Skeletal muscle tissue (tissue), 3 donors: ENCODE measurements at regions not wholly inside any gene's neighbourhood (a gene's known extent, or its start where the extent isn't known, plus 50 kb on each side); places are given as distances from the start of the nearest gene placed in this dataset.
"Not testable (repeated sequence)": the region's sequence is repeated elsewhere in the genome, so short reads cannot be mapped to it uniquely, and the experiment has no call there.

Experiments used
- H3K27ac ChIP-seq: one replicate; pipeline ENCODE4 v1.7.0; 2013; ENCODE audit warnings: mild to moderate bottlenecking, low read depth, low read length, inconsistent platforms
- H3K27me3 ChIP-seq, 3 donors: one replicate each; pipeline ENCODE4 v1.7.0; 2013; ENCODE audit warnings: low read length in 3 of 3; ENCODE audit not compliant: control insufficient read depth in 3 of 3, insufficient read depth in 3 of 3
- H3K36me3 ChIP-seq, 3 donors: one replicate each; pipeline ENCODE4 v1.7.0; 2013; ENCODE audit warnings: low read length in 3 of 3; ENCODE audit not compliant: control insufficient read depth in 3 of 3, insufficient read depth in 3 of 3
- H3K4me1 ChIP-seq, 3 donors: one replicate each; pipeline ENCODE4 v1.7.0; 2013; ENCODE audit warnings: low read length in 3 of 3, mild to moderate bottlenecking in 3 of 3; ENCODE audit not compliant: control insufficient read depth in 3 of 3, insufficient read depth in 3 of 3
- H3K4me3 ChIP-seq, 3 donors: one replicate each; pipeline ENCODE4 v1.7.0; 2013; ENCODE audit warnings: low read length in 3 of 3
- H3K9ac ChIP-seq, 3 donors: one replicate each; pipeline ENCODE4 v1.7.0; 2013; ENCODE audit warnings: low read length in 3 of 3, mild to moderate bottlenecking in 3 of 3, moderate library complexity in 2 of 3, low read depth in 1 of 3
- H3K9me3 ChIP-seq, 3 donors: one replicate each; pipeline ENCODE4 v1.7.0; 2013; ENCODE audit warnings: low read length in 3 of 3; ENCODE audit not compliant: control insufficient read depth in 3 of 3
- donor health status: Osteomylitis.

GRCh38 chr15:96487245-96487644 is 156.7 kb downstream of the NR2F2 start:
- H3K36me3 ChIP-seq = no peaks in the 10 kb centered on the region
- H3K9ac ChIP-seq = no peak overlapping the region
- H3K4me1 ChIP-seq = no peaks in the 10 kb centered on the region
- no peak overlapping the region for H3K4me3 ChIP-seq
- H3K27me3 ChIP-seq = peaks cover 2 to 8% (median 6%) of the 10 kb centered on the region in 3 donors
- H3K27ac ChIP-seq = no peak overlapping the region
- no peaks in the 10 kb centered on the region for H3K9me3 ChIP-seq

GRCh38 chr15:96491066-96491699 is 160.7 kb downstream of the NR2F2 start:
- H3K36me3 ChIP-seq, H3K9ac ChIP-seq, H3K27me3 ChIP-seq, H3K27ac ChIP-seq, H3K4me1 ChIP-seq, H3K9me3 ChIP-seq: not testable (repeated sequence)
- peak overlapping the region in 1 of 3 donors; percentile 6 for H3K4me3 ChIP-seq

GRCh38 chr15:96491700-96492644 is 161.5 kb downstream of the NR2F2 start:
- not testable (repeated sequence) for H3K27ac ChIP-seq, H3K9me3 ChIP-seq, H3K4me3 ChIP-seq, H3K9ac ChIP-seq, H3K4me1 ChIP-seq, H3K27me3 ChIP-seq, H3K36me3 ChIP-seq

GRCh38 chr15:96494505-96494904 is 164.0 kb downstream of the NR2F2 start:
- Histone ChIP-seq H3K9ac (no peak overlapping the region), H3K27ac (no peak overlapping the region), H3K9me3 (no peaks in the 10 kb centered on the region), H3K36me3 (no peaks in the 10 kb centered on the region), H3K27me3 (peaks cover 0 to 2% (median 0%) of the 10 kb centered on the region in 3 donors), H3K4me3 (no peak overlapping the region), H3K4me1 (no peaks in the 10 kb centered on the region)

- Histone ChIP-seq H3K36me3 (no peaks in the 10 kb centered on the region), H3K9ac (no peak overlapping the region)
These were observed 164.9 kb downstream of the NR2F2 start for GRCh38 chr15:96495386-96495785.

GRCh38 chr15:96497951-96498350 is 167.5 kb downstream of the NR2F2 start:
- H3K27me3 ChIP-seq = peaks cover 0 to 3% (median 0%) of the 10 kb centered on the region in 3 donors
- no peak overlapping the region for H3K9ac ChIP-seq
- no peaks in the 10 kb centered on the region for H3K9me3 ChIP-seq
- H3K4me1 ChIP-seq = no peaks in the 10 kb centered on the region
- H3K36me3 ChIP-seq = no peaks in the 10 kb centered on the region
- no peak overlapping the region for H3K4me3 ChIP-seq
- H3K27ac ChIP-seq = no peak overlapping the region

More at GRCh38 chr15:96495386-96495785, 164.9 kb downstream of the NR2F2 start:
- no peaks in the 10 kb centered on the region for H3K9me3 ChIP-seq
- no peaks in the 10 kb centered on the region for H3K27me3 ChIP-seq
- no peaks in the 10 kb centered on the region for H3K4me1 ChIP-seq
- no peak overlapping the region for H3K27ac ChIP-seq
- no peak overlapping the region for H3K4me3 ChIP-seq

GRCh38 chr15:96500508-96500907 is 170.0 kb downstream of the NR2F2 start:
- H3K27ac ChIP-seq = no peak overlapping the region
- H3K4me1 ChIP-seq = no peaks in the 10 kb centered on the region
- no peak overlapping the region for H3K9ac ChIP-seq
- H3K36me3 ChIP-seq = no peaks in the 10 kb centered on the region
- peaks cover 0 to 3% (median 0%) of the 10 kb centered on the region in 3 donors for H3K27me3 ChIP-seq
- no peak overlapping the region for H3K4me3 ChIP-seq
- H3K9me3 ChIP-seq = no peaks in the 10 kb centered on the region

- H3K27ac ChIP-seq = no peak overlapping the region
These were observed 170.9 kb downstream of the NR2F2 start for GRCh38 chr15:96501362-96501761.

GRCh38 chr15:96502196-96502595 is 171.7 kb downstream of the NR2F2 start:
- Histone ChIP-seq H3K27ac (no peak overlapping the region), H3K4me3 (no peak overlapping the region), H3K9me3 (no peaks in the 10 kb centered on the region), H3K9ac (no peak overlapping the region), H3K27me3 (peaks cover 0 to 3% (median 0%) of the 10 kb centered on the region in 3 donors), H3K36me3 (no peaks in the 10 kb centered on the region), H3K4me1 (no peaks in the 10 kb centered on the region)

More at GRCh38 chr15:96501362-96501761, 170.9 kb downstream of the NR2F2 start:
- Histone ChIP-seq H3K4me3 (no peak overlapping the region), H3K27me3 (peaks cover 0 to 3% (median 0%) of the 10 kb centered on the region in 3 donors), H3K4me1 (no peaks in the 10 kb centered on the region), H3K9ac (no peak overlapping the region), H3K9me3 (no peaks in the 10 kb centered on the region), H3K36me3 (no peaks in the 10 kb centered on the region)

GRCh38 chr15:96503276-96503675 is 172.8 kb downstream of the NR2F2 start:
- no peak overlapping the region for H3K27ac ChIP-seq

More at GRCh38 chr15:96503276-96503675, 172.8 kb downstream of the NR2F2 start:
- H3K27me3 ChIP-seq = peaks cover 0 to 3% (median 0%) of the 10 kb centered on the region in 3 donors
- H3K4me3 ChIP-seq = no peak overlapping the region
- no peaks in the 10 kb centered on the region for H3K36me3 ChIP-seq
- no peaks in the 10 kb centered on the region for H3K4me1 ChIP-seq
- no peak overlapping the region for H3K9ac ChIP-seq
- no peaks in the 10 kb centered on the region for H3K9me3 ChIP-seq
